ENCODE measurements at regions not wholly inside any gene's neighbourhood (a gene's known extent, or its start where the extent isn't known, plus 50 kb on each side); places are given as distances from the start of the nearest gene placed in this dataset.

DNA sequence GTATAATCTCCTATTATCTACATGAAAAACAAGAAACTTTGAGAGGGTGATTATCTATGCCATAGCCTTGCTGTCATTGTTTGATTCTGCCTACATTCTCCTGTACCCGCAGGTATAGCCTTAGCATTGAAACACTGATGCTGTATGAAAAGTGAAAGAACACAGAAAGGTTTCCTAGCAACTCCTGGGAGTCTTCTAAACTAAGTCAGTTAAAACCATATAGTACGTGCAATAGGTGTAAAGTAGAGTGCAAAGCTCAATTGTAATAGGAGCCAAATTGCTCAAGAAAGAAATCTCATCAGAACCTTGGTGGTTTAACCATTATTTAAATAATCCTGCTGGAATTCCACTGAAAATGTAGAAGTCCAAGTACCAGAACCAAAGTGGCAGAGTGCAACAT, 489.7 kb downstream of the PCDH10 start:
- TF ChIP-seq YY1 (IDR thresholded peaks at IDR 0.05; ENCODE audit: insufficient read depth, insufficient read length) (no peak), ZNF274 (IDR thresholded peaks at IDR 0.05; ENCODE audit: low read depth, low read length) (no peak)
